CD4-positive, CD25-positive, alpha-beta regulatory T cell (primary cell): ENCODE measurements at regions not wholly inside any gene's neighbourhood (a gene's known extent, or its start where the extent isn't known, plus 50 kb on each side); places are given as distances from the start of the nearest gene placed in this dataset.
"Not testable (repeated sequence)": the region's sequence is repeated elsewhere in the genome, so short reads cannot be mapped to it uniquely, and the experiment has no call there.

Experiments
- ATAC-seq, 2 donors: fragments of 150-1000 bp; cut with Tn5 transposase; one replicate each; pipeline ENCODE4 v1.10.0; 2021; ENCODE audit warnings: low read depth in 2 of 2, moderate number of reproducible peaks in 2 of 2, moderate library complexity in 1 of 2
- DNase-seq, 3 donors: peaks; one replicate each; pipeline versions ENCODE4 v3.0.0 to v3.0.0-alpha.2; 2012 to 2022; ENCODE audit warnings: mixed read lengths in 1 of 3
- H3K27ac ChIP-seq: one replicate; pipeline ENCODE4 v1.7.0; 2013; ENCODE audit warnings: mild to moderate bottlenecking, low read length; ENCODE audit not compliant: insufficient read depth, poor library complexity, severe bottlenecking
- H3K27me3 ChIP-seq: one replicate; pipeline ENCODE4 v1.7.0; 2013; ENCODE audit warnings: low read length; ENCODE audit not compliant: control insufficient read depth, insufficient read depth
- H3K36me3 ChIP-seq: one replicate; pipeline ENCODE4 v1.7.0; 2013; ENCODE audit warnings: mild to moderate bottlenecking, low read length, moderate library complexity; ENCODE audit not compliant: control insufficient read depth, insufficient read depth
- H3K4me1 ChIP-seq: 2 replicates; pipeline ENCODE4 v1.7.0; 2013; ENCODE audit warnings: mild to moderate bottlenecking, low read length; ENCODE audit not compliant: insufficient read depth, control insufficient read depth, poor library complexity, severe bottlenecking
- H3K4me3 ChIP-seq: one replicate; pipeline ENCODE4 v1.7.0; 2013; ENCODE audit warnings: low read depth, mild to moderate bottlenecking, low read length, moderate library complexity
- H3K9me3 ChIP-seq, 2 experiments: 1 replicate in 1 of 2; 2 replicates in 1 of 2; pipeline ENCODE4 v1.7.0; 2013; ENCODE audit warnings: low read length in 2 of 2, mild to moderate bottlenecking in 1 of 2, moderate library complexity in 1 of 2; ENCODE audit not compliant: control insufficient read depth in 2 of 2
- H3K27ac Mint-ChIP-seq, 3 donors: one replicate each; pipeline ENCODE4 v1.8.0; 2020 to 2022; ENCODE audit warnings: mild to moderate bottlenecking in 3 of 3, mixed read lengths in 3 of 3, moderate library complexity in 2 of 3
- H3K27me3 Mint-ChIP-seq: one replicate; pipeline ENCODE4 v1.8.0; 2022; ENCODE audit warnings: mild to moderate bottlenecking, mixed read lengths
- H3K36me3 Mint-ChIP-seq: one replicate; pipeline ENCODE4 v1.8.0; 2020; ENCODE audit warnings: mixed read lengths
- H3K4me1 Mint-ChIP-seq, 4 donors: one replicate each; pipeline ENCODE4 v1.8.0; 2020 to 2022; ENCODE audit warnings: mixed read lengths in 4 of 4, mild to moderate bottlenecking in 1 of 4
- H3K4me3 Mint-ChIP-seq, 4 donors: one replicate each; pipeline ENCODE4 v1.8.0; 2020 to 2022; ENCODE audit warnings: mild to moderate bottlenecking in 4 of 4, mixed read lengths in 4 of 4, moderate library complexity in 3 of 4
- H3K9me3 Mint-ChIP-seq, 7 donors: one replicate each; pipeline ENCODE4 v1.8.0; 2020 to 2022; ENCODE audit warnings: mixed read lengths in 7 of 7, mild to moderate bottlenecking in 3 of 7, moderate library complexity in 2 of 7

GRCh38 chr6:54564188-54564587 lies 255.9 kb downstream of the TINAG start:
- H3K4me3 Mint-ChIP-seq, ATAC-seq, H3K4me1 ChIP-seq, H3K27ac ChIP-seq, H3K9me3 ChIP-seq, H3K4me1 Mint-ChIP-seq, H3K27me3 Mint-ChIP-seq, H3K36me3 Mint-ChIP-seq, DNase-seq, H3K4me3 ChIP-seq, H3K36me3 ChIP-seq, H3K27me3 ChIP-seq, H3K27ac Mint-ChIP-seq: not testable (repeated sequence)
- peaks cover 1 to 16% (median 5%) of the 10 kb centered on the region in 7 donors for H3K9me3 Mint-ChIP-seq

DNA sequence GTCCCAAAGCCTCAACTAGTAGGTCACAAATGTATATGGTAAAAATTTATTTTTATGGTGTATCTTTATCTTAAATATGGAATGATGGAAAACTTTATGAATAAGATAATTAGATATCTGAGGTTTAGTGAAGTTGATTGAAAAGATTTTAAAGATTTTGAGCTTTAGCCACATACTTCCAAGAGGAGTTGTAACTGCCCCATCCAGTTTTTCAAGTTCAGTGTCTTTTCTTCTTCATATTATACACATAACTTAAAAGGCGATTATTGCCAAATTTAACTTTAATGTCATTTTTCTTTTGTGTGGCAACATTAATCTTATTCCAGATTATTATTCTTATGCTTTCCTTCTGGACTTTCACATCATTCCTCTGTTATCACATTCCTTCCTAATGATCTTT lies 266.4 kb downstream of the TINAG start:
- Histone ChIP-seq H3K27ac (no peak overlapping the region), H3K27me3 (no peaks in the 10 kb centered on the region), H3K36me3 (no peaks in the 10 kb centered on the region), H3K4me3 (no peak overlapping the region), H3K4me1 (no peaks in the 10 kb centered on the region), H3K9me3 (peaks cover 0 to 2% of the 10 kb centered on the region in 2 experiments)
- ATAC-seq (no peak), DNase-seq (no peak)
- H3K27me3 Mint-ChIP-seq = no peaks in the 10 kb centered on the region
- H3K36me3 Mint-ChIP-seq = no peaks in the 10 kb centered on the region
- H3K9me3 Mint-ChIP-seq = peaks cover 4 to 16% (median 7%) of the 10 kb centered on the region in 7 donors
- no peaks in the 10 kb centered on the region for H3K4me1 Mint-ChIP-seq
- H3K4me3 Mint-ChIP-seq = no peak overlapping the region
- no peak overlapping the region for H3K27ac Mint-ChIP-seq

DNA sequence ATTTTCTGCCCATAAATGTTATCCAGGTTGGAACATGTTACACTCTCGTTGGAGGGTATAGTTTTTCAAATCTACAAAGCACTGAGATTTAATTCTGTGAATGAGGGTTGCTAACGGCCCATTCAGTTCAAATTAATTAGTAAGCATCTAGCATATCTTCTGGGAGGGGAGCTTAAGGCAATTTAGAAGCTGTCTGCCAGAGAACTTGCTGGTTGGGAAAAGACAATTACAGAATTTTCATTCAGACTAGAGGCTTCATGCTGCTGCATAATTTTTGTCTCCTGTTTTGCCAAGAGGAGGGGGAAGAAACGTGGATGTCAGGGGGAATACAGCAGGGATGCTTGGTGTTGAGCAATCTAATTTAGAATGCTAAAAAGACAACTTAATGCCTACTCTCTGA lies 268.3 kb upstream of the FAM83B start:
- no peak overlapping the region for H3K4me3 ChIP-seq
- DNase-seq (no peak), ATAC-seq (no peak)
- H3K9me3 ChIP-seq = peaks cover 0 to 2% of the 10 kb centered on the region in 2 experiments
- H3K36me3 Mint-ChIP-seq = no peaks in the 10 kb centered on the region
- H3K4me1 Mint-ChIP-seq = no peaks in the 10 kb centered on the region
- H3K27ac ChIP-seq = no peak overlapping the region
- H3K36me3 ChIP-seq = no peaks in the 10 kb centered on the region
- no peak overlapping the region for H3K4me3 Mint-ChIP-seq
- no peak overlapping the region for H3K27ac Mint-ChIP-seq
- no peaks in the 10 kb centered on the region for H3K4me1 ChIP-seq
- H3K27me3 ChIP-seq = no peaks in the 10 kb centered on the region
- no peaks in the 10 kb centered on the region for H3K27me3 Mint-ChIP-seq
- H3K9me3 Mint-ChIP-seq = peaks cover 0 to 25% (median 2%) of the 10 kb centered on the region in 7 donors

- Mint-ChIP-seq H3K36me3 (no peaks in the 10 kb centered on the region), H3K27me3 (no peaks in the 10 kb centered on the region), H3K9me3 (peaks cover 0 to 25% (median 2%) of the 10 kb centered on the region in 7 donors), H3K4me3 (no peak overlapping the region), H3K27ac (no peak overlapping the region), H3K4me1 (no peaks in the 10 kb centered on the region)
- ATAC-seq (no peak), DNase-seq (no peak)
- Histone ChIP-seq H3K36me3 (no peaks in the 10 kb centered on the region), H3K9me3 (peaks cover 0 to 2% of the 10 kb centered on the region in 2 experiments), H3K27ac (no peak overlapping the region), H3K4me1 (no peaks in the 10 kb centered on the region), H3K4me3 (no peak overlapping the region), H3K27me3 (no peaks in the 10 kb centered on the region)
Measured at GRCh38 chr6:54579011-54579410, 267.6 kb upstream of the FAM83B start.

GRCh38 chr6:54586251-54586650 lies 260.3 kb upstream of the FAM83B start:
- no peak overlapping the region for H3K27ac ChIP-seq
- no peaks in the 10 kb centered on the region for H3K27me3 Mint-ChIP-seq
- no peak for DNase-seq
- H3K36me3 ChIP-seq = no peaks in the 10 kb centered on the region
- peaks cover 0 to 19% (median 5%) of the 10 kb centered on the region in 7 donors for H3K9me3 Mint-ChIP-seq
- H3K36me3 Mint-ChIP-seq = no peaks in the 10 kb centered on the region
- no peak overlapping the region for H3K4me3 ChIP-seq
- H3K27ac Mint-ChIP-seq = no peak overlapping the region
- no peaks in the 10 kb centered on the region for H3K27me3 ChIP-seq
- no peaks in the 10 kb centered on the region for H3K4me1 ChIP-seq
- no peak overlapping the region for H3K4me3 Mint-ChIP-seq
- H3K4me1 Mint-ChIP-seq = no peaks in the 10 kb centered on the region
- no peak for ATAC-seq
- no peaks in the 10 kb centered on the region for H3K9me3 ChIP-seq

DNA sequence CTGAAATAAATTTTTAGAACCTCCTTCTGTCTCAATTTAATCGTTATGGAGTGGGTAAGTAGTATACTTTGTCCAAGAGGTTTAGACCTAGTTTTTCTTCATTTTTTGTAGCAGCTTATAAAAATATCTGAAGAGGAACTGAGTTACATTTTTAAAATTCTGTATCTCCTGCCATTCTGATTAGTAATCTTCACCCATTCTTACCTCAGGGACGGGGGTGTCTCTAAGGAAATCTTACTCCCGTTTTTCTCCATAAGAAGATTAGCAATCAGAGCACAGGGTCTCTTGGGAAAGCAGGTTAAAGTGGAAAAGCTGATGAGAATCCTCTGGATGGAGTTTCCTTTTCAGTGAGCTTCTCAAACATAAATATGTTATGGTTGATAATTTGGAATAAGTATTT lies 259.3 kb upstream of the FAM83B start:
- Mint-ChIP-seq H3K27me3 (no peaks in the 10 kb centered on the region), H3K4me1 (no peaks in the 10 kb centered on the region), H3K9me3 (peaks cover 0 to 13% (median 5%) of the 10 kb centered on the region in 7 donors), H3K4me3 (no peak overlapping the region), H3K36me3 (no peaks in the 10 kb centered on the region), H3K27ac (no peak overlapping the region)
- H3K27ac ChIP-seq = no peak overlapping the region
- no peaks in the 10 kb centered on the region for H3K4me1 ChIP-seq
- no peaks in the 10 kb centered on the region for H3K27me3 ChIP-seq
- no peak overlapping the region for H3K4me3 ChIP-seq
- ATAC-seq (no peak), DNase-seq (no peak)
- no peaks in the 10 kb centered on the region for H3K9me3 ChIP-seq
- H3K36me3 ChIP-seq = no peaks in the 10 kb centered on the region

GRCh38 chr6:54588176-54588575 lies 258.4 kb upstream of the FAM83B start:
- no peaks in the 10 kb centered on the region for H3K4me1 ChIP-seq
- ATAC-seq = no peak
- H3K9me3 ChIP-seq = no peaks in the 10 kb centered on the region
- no peaks in the 10 kb centered on the region for H3K36me3 ChIP-seq
- Mint-ChIP-seq H3K9me3 (peaks cover 0 to 13% (median 4%) of the 10 kb centered on the region in 7 donors), H3K27me3 (no peaks in the 10 kb centered on the region), H3K36me3 (no peaks in the 10 kb centered on the region), H3K27ac (no peak overlapping the region), H3K4me3 (no peak overlapping the region), H3K4me1 (no peaks in the 10 kb centered on the region)
- no peaks in the 10 kb centered on the region for H3K27me3 ChIP-seq
- no peak overlapping the region for H3K4me3 ChIP-seq
- H3K27ac ChIP-seq = no peak overlapping the region
- DNase-seq = no peak

DNA sequence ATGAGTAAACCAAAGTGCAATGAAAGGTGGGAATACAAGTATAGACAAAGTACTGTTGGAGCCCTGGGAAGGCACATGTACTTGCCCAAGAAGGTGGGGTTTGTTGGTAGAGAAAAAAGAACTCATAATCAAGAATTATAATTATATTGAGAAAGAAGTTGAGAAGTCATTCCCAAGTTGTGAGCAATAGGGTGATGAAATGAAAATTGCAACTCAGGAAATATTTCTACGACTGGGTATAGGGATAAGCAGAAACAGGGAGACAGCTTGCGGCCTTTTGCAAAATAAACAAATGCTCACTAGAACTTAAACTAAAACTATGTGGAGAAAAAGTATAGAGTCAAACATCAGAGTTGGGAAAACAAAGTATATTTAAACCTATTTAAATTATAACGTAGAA lies 250.7 kb upstream of the FAM83B start:
- no peaks in the 10 kb centered on the region for H3K4me1 ChIP-seq
- no peaks in the 10 kb centered on the region for H3K27me3 Mint-ChIP-seq
- H3K27ac ChIP-seq = no peak overlapping the region
- H3K27ac Mint-ChIP-seq = no peak overlapping the region
- no peak overlapping the region for H3K4me3 Mint-ChIP-seq
- H3K27me3 ChIP-seq = no peaks in the 10 kb centered on the region
- no peak overlapping the region for H3K4me3 ChIP-seq
- no peaks in the 10 kb centered on the region for H3K9me3 ChIP-seq
- H3K36me3 ChIP-seq = no peaks in the 10 kb centered on the region
- H3K9me3 Mint-ChIP-seq = peaks cover 0 to 4% (median 0%) of the 10 kb centered on the region in 7 donors
- DNase-seq (no peak), ATAC-seq (no peak)
- H3K36me3 Mint-ChIP-seq = no peaks in the 10 kb centered on the region
- no peaks in the 10 kb centered on the region for H3K4me1 Mint-ChIP-seq
